Uterus (tissue), 2 donors: ENCODE measurements at regions not wholly inside any gene's neighbourhood (a gene's known extent, or its start where the extent isn't known, plus 50 kb on each side); places are given as distances from the start of the nearest gene placed in this dataset.

Experiments used
- CTCF ChIP-seq, 4 experiments: fragments of 200-600 bp in 2 of 4; fragments of 450-650 bp in 2 of 4; sonication (generic) in 2 of 4; IDR thresholded peaks; one replicate each; pipeline ENCODE4 v1.5.1; 2016 to 2019; ENCODE audit warnings: antibody characterized with exemption in 4 of 4, mild to moderate bottlenecking in 2 of 4, moderate library complexity in 1 of 4
- POLR2A ChIP-seq, 2 donors: fragments of 450-650 bp; IDR thresholded peaks; one replicate each; pipeline ENCODE4 v1.6.1; 2016; ENCODE audit warnings: antibody characterized with exemption in 2 of 2, mild to moderate bottlenecking in 1 of 2, moderate library complexity in 1 of 2

- TF ChIP-seq CTCF (IDR thresholded peaks at IDR 0.05) (no peak), POLR2A (IDR thresholded peaks at IDR 0.05) (no peak)
These were observed 78.1 kb upstream of the PRICKLE2 start for GRCh38 chr3:64303401-64303800.
